Stimulated activated CD8-positive, alpha-beta memory T cell treated with anti-CD3 and anti-CD28 coated beads, Interleukin-7, amount 100 ng/mL, for 48 hours (primary cell): ENCODE measurements at regions not wholly inside any gene's neighbourhood (a gene's known extent, or its start where the extent isn't known, plus 50 kb on each side); places are given as distances from the start of the nearest gene placed in this dataset.
"Not testable (repeated sequence)": the region's sequence is repeated elsewhere in the genome, so short reads cannot be mapped to it uniquely, and the experiment has no call there.

Experiments
- DNase-seq, 2 donors: peaks; one replicate each; pipeline ENCODE4 v3.0.0-alpha.2; 2020; ENCODE audit warnings: low read depth in 1 of 2; ENCODE audit errors: extremely low read depth in 1 of 2

DNA sequence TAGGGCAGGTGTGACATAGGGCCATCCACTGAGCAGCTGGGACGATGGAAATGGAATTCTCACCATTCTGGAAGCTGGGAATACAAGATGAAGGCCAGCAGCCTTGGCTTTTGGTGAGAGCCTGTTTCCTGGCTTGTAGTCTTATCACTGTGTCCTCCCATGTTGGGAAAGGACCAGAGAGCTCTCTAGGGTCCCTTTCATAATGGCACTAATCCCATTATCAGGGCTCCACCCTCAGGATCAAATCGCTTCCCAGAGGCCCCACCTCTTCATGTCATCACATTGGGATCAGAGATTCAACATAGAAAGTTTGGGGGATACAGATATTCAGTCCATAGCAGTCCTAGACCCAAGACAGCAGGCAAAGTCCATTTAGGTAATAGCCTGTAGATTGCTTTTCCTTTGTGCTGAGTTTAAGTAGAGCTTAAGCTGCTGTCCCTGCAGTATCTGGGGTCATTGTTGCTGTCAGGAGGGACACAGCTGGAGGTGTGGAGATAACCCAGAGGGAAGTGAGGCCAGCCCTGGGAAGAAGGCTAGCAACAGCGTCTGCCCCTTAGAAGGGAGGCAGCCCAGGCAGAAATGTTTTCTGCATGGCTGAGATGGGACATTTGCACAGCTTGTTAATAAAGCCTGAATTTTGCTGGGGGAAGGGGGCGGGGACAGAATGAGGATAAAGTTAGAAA lies 136.5 kb upstream of the GPR12 start:
- no peak for DNase-seq

DNA sequence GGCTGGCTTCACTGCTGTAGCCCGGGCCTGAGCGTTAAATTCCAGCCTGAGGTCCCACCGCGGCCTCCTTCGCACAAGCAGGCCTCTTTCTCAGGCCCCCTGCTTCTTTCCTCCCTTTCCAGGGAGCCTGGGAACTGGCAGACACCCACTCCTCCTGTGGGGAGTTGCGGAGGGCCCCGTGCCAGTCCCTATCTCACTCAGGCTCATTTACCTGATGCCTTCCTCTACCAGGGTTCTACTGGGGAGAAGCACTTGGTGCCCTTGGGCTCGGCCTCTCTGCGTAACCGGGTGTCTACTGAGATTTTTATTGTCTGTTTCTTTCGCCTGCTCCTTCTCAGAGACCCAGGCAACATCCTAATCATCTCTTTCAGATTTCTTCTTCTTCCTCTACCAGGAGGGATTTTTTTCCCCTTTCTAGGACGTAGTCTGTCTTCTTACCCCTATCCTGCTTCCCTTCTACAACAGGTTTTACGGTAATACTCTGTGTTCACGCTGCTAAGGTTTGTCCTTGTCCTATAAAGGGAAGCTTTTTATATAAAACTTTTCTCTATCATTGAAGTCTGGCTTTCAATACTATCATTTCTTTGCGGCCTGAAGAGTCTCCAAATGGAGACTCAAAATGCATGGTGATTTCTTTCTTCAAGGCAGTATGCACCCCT lies 135.4 kb upstream of the GPR12 start:
- no peak for DNase-seq

DNA sequence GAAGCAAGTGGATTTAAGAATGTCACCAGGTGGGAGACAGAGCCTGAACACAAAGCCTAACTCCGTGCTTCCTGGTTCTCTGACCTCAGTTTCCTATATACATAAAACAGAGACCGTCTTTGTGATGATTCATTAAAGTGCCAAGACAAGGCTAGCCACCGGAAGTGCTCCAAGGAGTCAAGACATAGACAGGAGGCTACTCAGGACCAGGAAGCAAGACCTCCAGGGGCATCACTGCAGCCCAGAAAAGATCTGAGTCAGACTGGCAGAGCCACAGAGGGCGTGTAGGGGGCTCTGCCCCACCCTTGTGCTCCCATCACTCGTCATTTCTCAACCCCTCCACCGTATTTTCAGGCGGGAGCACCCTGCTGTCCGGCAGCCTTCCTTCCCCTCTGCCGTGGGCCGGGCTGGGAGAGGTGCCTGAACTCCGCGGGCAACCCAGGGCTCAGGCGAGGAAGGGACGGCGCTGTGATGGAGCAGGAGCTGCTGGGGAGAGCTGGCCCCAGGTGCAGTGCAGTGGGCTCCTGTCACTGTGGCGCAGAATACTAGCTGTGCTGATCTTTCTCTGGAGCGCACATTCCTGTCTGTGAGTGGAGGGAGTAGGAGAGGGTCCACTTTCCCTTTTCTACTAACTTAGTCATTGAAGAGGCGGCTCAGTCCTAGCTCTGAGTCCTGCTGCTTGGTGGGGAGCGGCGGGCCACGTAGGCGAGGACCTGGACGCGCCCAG lies 134.7 kb upstream of the GPR12 start:
- no peak for DNase-seq

DNA sequence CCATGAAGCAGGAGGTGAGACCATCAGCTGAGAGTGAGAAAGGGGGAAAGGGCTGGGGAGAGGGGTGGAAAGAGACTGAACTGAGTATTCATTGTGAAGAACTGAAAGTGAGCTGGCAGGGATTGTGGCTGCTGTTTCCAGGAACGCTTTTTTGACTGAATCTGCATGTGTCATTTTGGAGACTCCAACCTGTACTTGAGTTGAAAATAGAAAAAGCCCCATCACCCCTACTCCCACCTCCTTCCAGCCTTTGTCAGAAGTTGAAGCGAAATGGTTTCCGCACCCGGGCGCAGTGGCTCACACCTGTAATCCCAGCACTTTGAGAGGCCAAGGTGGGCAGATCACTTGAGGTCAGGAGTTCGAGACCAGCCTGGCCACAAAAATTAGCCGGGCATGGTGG lies 128.0 kb upstream of the GPR12 start:
- DNase-seq: no peak

DNA sequence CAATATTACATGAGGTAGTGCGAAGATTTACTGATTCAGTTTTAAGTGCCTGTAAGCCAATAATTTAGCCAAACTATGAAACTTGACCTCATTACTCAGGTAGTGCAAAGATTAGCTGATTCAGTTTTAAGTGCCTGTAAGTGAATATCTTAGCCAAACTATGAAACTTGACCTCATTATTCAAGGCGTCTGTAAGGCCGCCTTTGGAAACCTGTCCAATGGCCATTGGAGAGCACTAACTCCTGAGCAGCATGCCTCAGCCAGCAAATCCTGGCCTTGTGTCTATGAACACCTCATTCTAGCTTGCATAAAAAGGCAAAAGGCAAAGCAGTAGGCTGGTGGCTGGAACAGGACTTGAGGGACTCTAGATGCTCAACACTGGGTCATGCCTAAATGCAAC lies 127.0 kb upstream of the GPR12 start:
- DNase-seq: no peak

GRCh38 chr13:26883613-26884257 lies 123.1 kb upstream of the GPR12 start:
- no peak for DNase-seq

- DNase-seq: no peak
Observed at GRCh38 chr13:26882731-26883130, 122.1 kb upstream of the GPR12 start.

- DNase-seq: no peak
Observed at GRCh38 chr13:26881154-26881553, 120.6 kb upstream of the GPR12 start.

DNA sequence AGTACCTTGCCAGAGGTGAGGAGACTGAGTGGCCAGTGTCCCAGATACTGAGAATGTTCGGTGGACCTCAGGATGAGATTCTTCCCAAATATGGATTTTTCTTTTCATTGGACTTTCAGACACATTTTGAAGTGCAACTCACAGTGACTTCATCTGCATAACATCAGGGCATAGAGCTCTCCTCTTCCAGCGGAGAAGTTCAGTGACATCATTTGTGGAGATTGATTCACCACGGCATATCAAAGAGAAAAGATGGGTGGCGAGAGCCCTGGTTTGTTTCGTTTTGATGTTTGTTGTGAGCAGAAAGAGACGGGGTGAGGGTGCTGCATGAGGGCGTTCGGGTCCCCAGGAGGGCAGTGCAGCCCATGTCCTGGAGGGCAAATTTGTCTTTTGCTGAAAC lies 120.1 kb upstream of the GPR12 start:
- no peak for DNase-seq

DNA sequence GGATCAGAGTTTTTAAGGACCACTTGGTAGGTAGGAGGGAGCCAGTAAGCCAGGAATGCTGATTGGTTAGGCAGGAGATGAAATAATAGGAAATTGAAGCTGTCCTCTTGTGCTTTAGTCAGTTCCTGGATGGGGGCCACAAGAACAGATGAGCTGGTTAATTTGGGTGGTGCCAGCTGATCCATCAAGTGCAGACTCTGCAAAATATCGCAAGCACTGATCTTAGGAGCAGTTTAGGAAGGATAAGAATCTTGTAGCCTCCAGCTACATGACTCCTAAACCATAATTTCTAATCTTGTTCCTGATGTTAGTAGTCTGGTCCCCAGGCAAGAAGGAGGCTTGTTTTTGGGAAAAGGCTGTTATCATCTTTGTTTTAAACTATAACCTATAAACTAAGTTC lies 117.9 kb upstream of the GPR12 start:
- no peak for DNase-seq

GRCh38 chr13:26873386-26873698 lies 112.8 kb upstream of the GPR12 start:
- no peak for DNase-seq

DNA sequence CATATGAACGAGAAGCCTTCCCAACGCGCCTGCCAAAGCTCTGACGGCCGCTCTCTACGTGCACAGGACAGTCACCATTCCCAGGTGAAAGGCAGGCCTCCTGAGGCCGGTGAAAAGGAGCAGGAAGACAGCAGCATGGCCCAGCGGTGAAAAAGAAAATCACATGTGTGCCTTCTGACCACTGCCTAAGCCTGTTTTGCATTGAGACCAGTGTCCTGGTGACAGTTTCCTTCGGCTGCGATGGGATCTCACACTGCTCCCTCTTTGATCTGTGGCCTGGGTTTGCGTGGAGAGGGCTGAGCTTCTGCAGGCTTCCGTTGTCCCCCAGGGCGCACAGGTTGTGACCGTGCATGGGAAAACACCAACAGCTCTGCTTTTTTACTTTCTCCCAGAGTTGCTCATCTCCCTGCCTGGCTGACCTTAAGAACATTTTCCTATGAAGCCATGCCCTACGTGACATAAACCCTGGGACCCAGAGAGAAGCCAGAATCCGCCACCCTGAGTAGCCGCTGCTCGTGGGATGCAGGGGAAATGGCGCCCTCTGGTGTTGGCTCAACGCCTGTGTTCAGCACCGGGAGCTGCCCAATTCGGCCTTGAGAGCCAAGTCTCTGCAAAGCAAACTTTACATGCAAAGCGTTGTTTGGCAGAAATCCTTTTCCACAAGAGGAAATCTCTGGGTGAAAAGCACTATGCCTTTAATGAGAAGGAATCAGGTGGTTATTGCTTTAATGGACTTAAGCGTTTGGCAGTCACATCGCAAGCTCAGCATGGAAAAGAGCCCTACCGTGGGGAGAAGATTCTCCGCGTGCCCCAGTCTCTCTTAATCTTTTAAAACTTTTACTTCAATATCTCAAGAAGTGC lies 112.2 kb upstream of the GPR12 start:
- DNase-seq: peak; percentile 8 to 21

DNA sequence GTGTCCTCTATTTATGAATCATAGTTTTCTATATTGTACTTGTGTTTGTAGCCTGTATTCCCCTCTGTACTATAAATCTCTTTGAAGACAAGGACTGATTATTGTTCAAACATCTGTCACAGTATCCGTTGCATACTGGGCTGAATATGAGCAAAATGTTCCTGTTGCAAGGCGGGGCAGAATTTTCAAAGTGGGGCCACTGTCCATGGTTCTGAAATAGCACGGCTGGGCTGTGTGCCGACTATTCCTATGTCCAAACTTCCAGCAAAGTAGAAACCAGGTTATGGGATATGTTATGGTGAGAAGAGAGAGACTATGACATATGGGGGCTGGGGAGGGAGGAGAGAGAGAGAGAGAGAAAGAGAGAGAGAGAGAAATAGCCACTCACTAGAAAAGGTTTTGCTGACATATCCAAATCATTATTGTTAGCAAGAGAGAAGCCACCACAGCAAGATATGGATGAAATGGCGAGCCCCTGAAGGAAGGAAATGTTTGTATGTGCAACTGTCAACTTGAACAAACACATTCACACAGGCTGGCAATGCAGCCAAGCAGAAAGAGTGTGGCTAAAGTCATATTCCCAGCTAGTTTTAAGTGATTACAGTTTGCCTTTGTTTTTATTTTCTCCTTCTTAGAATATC lies 107.0 kb upstream of the GPR12 start:
- no peak for DNase-seq

DNA sequence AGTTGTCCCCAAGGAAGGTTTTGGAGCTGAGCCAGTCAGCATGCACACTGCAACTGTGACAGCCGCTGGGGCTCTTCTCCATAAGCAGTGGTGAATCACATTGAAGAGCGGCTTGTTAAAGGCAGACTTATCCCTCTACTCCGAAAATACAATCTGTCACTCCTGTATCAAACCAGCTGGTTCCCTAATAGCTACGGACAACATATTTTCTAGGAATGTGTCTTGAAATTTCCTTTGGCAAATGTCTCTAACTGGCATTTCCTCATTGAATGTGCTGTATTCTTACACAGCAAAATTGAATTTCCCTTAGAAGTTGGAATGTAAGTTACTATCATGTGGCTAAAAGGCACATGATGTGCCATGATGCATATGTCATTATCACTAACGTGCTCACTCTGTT lies 104.0 kb upstream of the GPR12 start:
- DNase-seq: no peak

DNA sequence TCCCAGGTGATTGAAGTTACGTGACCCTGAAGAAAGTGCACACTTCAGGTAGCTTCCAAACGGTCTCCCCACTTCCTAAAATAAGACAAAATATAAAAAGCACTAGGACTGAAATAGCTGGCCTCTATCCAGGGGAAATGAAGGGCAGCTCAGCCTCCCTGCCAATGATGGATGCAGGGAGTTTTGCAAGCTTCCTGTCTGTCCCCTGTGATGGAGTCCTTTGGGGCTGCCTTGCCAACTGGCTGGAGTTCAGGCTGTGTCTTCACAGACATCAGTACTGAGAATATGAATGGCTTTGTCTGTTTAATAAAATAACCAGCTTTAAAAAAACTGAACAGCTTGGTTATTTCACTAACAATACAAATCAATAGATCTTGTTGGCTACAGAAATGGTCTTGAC lies 101.4 kb upstream of the GPR12 start:
- DNase-seq: no peak

DNA sequence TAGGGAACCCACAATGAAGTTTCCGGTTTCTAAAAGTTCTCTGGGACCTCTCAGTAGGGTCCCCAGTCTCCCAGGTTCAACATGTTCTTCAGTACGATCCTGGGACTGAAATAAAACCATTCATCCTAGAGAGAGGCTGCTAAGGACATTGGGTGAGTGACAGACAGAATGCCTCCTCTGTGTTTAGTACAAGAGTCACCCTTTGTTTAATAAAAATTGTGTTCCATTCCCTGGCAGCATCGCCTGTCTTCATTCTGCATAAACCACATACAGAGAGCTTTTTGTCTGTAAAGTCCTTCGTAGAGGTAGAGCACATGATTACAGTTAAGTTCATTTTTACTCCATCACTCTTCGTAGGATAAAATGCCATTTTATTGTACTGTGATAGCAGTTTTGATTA lies 95.3 kb upstream of the GPR12 start:
- no peak for DNase-seq

DNA sequence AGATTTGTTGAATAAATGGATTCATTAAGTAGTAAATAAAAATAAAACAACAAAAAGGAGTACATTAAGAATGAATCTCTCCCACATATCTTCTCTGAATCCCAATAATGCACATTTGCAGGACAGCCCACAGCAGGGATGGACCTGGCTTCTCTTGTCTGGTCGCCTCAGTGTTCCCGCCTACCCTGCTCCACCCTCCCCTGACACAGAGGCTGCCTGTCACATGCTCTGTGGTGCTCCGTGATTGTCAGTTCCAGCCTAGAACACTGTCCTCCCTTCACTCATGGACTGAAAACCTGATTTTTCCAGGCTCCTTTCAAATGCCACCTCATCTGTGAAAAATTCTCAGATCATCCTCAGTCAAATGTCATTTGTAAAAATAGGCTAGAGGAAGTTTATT lies 94.5 kb upstream of the GPR12 start:
- DNase-seq: no peak

- no peak for DNase-seq
Observed at GRCh38 chr13:26853323-26853722, 92.7 kb upstream of the GPR12 start.

DNA sequence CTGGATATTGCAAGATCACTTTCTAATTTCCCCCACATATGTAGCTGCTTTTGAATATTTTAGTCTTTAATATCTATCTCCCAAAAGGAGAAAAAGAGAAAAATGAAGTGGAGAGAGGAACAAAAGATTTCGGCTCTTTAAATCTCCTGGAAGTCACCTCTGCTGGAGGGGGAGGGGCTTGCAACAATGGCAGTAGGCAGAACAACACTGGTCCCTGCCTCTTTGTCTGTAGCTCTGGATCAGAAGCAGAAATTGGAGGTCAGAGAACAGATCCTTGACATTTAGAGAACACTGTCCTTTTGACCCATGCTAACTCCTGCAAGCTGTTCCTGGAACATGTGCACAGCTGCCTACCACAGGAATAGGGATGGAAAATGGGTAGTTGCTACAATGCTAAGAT lies 86.7 kb upstream of the GPR12 start:
- no peak for DNase-seq

DNA sequence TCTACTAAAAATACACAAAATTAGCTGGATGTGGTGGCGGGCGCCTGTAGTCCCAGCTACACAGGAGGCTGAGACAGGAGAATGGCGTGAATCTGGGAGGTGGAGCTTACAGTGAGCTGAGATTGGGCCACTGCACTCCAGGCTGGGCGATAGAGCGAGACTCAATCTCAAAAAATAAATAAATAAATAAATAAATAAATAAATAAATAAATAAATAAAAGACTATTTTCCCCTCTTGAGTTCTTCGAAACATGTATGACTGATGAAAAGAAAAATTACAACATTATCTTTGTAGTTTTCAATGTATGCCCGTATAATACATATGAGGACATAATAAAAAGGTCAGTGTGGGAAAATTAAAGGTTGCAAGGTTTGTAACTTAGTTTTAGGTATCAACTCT lies 84.5 kb upstream of the GPR12 start:
- not testable (repeated sequence) for DNase-seq

DNA sequence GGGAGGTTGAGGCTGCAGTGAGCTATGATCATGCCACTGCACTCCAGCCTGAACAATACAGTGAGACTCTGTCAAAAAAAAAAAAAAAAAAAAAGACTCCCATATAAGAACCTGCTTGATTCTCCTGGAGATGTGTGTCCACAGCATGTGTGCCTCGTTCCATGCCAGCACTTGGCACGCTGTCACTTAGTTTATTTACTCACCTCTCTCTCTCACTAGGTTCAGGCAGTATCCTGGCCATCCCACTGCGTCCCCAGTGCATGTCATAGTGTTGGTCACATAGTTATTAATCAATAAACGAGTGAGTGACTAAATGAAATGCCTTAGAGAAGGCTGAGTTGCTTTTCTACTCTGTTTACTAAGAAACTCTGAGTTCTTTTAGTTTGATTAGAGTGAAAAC lies 79.1 kb upstream of the GPR12 start:
- DNase-seq: no peak
